ENCODE measurements at regions not wholly inside any gene's neighbourhood (a gene's known extent, or its start where the extent isn't known, plus 50 kb on each side); places are given as distances from the start of the nearest gene placed in this dataset.

- TF ChIP-seq CTCF (conservative IDR thresholded peaks at IDR 0.05; ENCODE audit: low read depth, low read length): no peak
- TF ChIP-seq EZH2 (IDR thresholded peaks at IDR 0.05; ENCODE audit: borderline replicate concordance, low read depth, low read length, poor library complexity, severe bottlenecking): no peak
These were observed 98.0 kb upstream of the NHSL1 start for GRCh38 chr6:138597336-138597735.

All from A673 (cell line).